DOHH2 (cell line): ENCODE measurements at regions not wholly inside any gene's neighbourhood (a gene's known extent, or its start where the extent isn't known, plus 50 kb on each side); places are given as distances from the start of the nearest gene placed in this dataset.

Experiments used
- EZH2phosphoT487 ChIP-seq: fragments of 200-600 bp; sonication (generic); IDR thresholded peaks from 2 replicates; pipeline ENCODE4 v1.6.1; 2017; ENCODE audit warnings: borderline replicate concordance, mild to moderate bottlenecking, antibody characterized with exemption, low read length, moderate library complexity, mixed read lengths
- TF ChIP-seq, protein P1 (sequence below): fragments of 200-600 bp; sonication (generic); IDR thresholded peaks from one replicate; pipeline ENCODE4 v1.5.1; 2014; ENCODE audit warnings: antibody characterized with exemption, mild to moderate bottlenecking, low read depth, low read length; ENCODE audit not compliant: poor library complexity, severe bottlenecking

DNA sequence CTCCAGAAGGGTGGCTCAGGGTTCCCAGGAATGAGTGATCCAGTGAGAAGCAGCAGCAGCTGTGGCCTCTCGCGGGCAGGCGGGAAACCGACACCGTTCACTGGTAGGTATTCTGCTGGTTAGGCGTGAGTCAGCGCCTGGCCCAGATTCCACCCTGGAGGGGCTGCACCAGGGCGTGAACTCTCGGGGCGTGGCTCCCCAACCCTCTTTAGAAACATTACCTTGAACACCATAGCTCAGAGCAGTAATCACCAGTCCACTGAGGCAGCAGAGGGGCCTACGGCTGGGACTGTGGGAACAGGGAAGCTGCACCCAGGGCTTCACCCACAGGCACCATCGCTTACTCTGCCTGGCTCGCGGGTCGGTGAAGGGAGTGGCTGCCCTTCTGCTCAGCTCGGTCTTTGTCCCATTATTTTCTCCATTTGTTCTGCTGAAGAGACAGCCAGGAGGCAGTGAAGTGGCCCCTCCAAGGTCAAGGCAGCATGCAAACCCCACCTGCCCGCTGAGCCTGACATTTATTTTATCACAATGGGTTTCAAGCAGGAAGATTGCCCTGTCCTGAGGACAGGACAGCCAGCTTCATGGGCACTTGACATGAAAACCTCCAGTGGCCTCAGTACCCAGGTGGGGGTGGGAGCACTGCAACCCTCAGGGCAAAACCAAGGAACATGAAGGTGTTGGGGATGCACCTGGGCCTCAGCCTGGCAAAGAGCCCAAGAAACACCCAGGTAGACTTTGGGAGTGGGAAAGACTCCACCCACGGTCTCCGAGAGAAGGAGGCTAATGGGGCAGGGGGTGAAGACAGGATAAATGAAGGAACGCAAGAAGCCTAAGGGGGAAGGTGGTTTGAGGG, 51.0 kb upstream of the CD93 start:
- TF ChIP-seq, protein P1, sequence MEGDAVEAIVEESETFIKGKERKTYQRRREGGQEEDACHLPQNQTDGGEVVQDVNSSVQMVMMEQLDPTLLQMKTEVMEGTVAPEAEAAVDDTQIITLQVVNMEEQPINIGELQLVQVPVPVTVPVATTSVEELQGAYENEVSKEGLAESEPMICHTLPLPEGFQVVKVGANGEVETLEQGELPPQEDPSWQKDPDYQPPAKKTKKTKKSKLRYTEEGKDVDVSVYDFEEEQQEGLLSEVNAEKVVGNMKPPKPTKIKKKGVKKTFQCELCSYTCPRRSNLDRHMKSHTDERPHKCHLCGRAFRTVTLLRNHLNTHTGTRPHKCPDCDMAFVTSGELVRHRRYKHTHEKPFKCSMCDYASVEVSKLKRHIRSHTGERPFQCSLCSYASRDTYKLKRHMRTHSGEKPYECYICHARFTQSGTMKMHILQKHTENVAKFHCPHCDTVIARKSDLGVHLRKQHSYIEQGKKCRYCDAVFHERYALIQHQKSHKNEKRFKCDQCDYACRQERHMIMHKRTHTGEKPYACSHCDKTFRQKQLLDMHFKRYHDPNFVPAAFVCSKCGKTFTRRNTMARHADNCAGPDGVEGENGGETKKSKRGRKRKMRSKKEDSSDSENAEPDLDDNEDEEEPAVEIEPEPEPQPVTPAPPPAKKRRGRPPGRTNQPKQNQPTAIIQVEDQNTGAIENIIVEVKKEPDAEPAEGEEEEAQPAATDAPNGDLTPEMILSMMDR, result no peak
- no peak for TF ChIP-seq EZH2phosphoT487
